NB4 (cell line): ENCODE measurements at regions not wholly inside any gene's neighbourhood (a gene's known extent, or its start where the extent isn't known, plus 50 kb on each side); places are given as distances from the start of the nearest gene placed in this dataset.

Experiments
- DNase-seq: peaks from one replicate; pipeline ENCODE4 v3.0.0; 2010; ENCODE audit warnings: low read depth
- H3K4me3 ChIP-seq: one replicate; pipeline ENCODE4 v1.5.1; 2011; ENCODE audit warnings: mild to moderate bottlenecking, low read depth, low read length, moderate library complexity
- MYC ChIP-seq: IDR thresholded peaks from 2 replicates; pipeline ENCODE4 v1.6.1; 2011; ENCODE audit warnings: low read depth, low read length
- POLR2A ChIP-seq: IDR thresholded peaks from 2 replicates; pipeline ENCODE4 v1.6.1; 2011; ENCODE audit warnings: mild to moderate bottlenecking; ENCODE audit not compliant: insufficient read length; ENCODE audit errors: extremely low read depth
- TF ChIP-seq, protein P1 (sequence below): IDR thresholded peaks from one replicate; pipeline ENCODE4 v1.5.1; 2012; ENCODE audit warnings: low read depth, low read length
- TF ChIP-seq, protein P2 (sequence below): IDR thresholded peaks from 2 replicates; pipeline ENCODE4 v1.6.1; 2011; ENCODE audit warnings: low read depth, low read length

DNA sequence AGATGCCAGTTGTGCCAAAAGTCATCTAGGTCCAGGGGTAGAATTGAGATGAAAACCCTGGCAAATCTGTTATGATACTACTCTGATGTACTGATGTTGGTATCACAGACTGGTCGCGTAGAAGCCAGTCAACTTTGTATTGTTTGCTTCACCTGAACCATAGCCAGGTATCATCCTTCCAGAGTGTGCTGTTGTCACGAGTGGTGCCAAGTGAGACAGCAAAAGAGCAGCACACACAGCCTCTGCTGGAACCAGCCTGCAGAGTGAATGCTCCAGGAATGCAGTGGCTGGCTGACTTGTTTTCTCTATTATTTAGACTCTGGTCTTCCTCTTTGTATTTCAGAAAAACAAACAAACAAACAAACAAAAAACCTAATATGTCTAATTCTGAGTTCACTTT lies 209.5 kb upstream of the HEY2 start:
- no peak overlapping the region for H3K4me3 ChIP-seq
- no peak for DNase-seq
- TF ChIP-seq, protein P1, sequence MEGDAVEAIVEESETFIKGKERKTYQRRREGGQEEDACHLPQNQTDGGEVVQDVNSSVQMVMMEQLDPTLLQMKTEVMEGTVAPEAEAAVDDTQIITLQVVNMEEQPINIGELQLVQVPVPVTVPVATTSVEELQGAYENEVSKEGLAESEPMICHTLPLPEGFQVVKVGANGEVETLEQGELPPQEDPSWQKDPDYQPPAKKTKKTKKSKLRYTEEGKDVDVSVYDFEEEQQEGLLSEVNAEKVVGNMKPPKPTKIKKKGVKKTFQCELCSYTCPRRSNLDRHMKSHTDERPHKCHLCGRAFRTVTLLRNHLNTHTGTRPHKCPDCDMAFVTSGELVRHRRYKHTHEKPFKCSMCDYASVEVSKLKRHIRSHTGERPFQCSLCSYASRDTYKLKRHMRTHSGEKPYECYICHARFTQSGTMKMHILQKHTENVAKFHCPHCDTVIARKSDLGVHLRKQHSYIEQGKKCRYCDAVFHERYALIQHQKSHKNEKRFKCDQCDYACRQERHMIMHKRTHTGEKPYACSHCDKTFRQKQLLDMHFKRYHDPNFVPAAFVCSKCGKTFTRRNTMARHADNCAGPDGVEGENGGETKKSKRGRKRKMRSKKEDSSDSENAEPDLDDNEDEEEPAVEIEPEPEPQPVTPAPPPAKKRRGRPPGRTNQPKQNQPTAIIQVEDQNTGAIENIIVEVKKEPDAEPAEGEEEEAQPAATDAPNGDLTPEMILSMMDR, result no peak
- TF ChIP-seq MYC, result no peak
- TF ChIP-seq POLR2A, result no peak
- TF ChIP-seq, protein P2, sequence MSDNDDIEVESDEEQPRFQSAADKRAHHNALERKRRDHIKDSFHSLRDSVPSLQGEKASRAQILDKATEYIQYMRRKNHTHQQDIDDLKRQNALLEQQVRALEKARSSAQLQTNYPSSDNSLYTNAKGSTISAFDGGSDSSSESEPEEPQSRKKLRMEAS, result no peak

DNA sequence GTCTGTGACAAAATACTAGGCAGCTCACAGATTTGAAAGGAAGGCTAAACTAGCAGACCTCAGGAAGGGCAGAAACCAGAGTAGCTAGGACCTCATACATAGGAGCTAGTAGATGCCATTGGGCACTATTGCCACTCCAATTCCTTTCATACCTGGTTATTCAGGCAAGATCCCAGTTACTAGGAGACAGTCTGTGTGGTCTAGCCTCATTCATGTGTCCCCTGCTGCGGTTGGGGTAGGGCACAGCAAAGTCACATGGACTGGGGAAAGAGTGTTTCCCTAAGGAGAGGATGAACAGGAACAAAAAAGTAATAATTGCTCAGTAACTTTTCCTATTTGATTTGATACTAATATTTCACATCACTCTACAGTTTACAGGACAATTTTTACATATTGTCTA lies 204.6 kb upstream of the HEY2 start:
- TF ChIP-seq POLR2A (no peak), MYC (no peak)
- H3K4me3 ChIP-seq, result no peak overlapping the region
- DNase-seq, result no peak

DNA sequence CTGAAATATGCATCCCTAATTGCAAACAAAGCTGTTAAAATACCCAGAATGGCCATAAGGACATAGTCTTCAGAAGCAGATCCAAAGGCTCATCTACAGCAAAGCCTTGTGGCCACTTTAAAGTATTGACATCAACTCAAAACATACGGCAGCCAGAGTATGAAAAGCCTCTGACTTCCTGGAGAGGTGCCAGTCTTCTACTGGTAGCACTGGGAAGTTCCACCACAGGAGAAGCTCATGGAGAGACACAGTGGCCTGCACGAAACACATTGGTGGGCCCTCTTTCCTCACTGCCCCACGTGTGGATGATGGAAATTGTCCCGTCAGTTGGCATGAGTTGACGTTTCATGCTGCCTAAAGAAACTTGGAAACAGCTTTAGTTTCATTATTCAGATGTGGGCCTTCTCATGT lies 202.6 kb upstream of the HEY2 start:
- TF ChIP-seq, protein P2, result no peak
- TF ChIP-seq, protein P1, result no peak
- TF ChIP-seq POLR2A (no peak), MYC (no peak)
- DNase-seq, result peak; percentile 15

DNA sequence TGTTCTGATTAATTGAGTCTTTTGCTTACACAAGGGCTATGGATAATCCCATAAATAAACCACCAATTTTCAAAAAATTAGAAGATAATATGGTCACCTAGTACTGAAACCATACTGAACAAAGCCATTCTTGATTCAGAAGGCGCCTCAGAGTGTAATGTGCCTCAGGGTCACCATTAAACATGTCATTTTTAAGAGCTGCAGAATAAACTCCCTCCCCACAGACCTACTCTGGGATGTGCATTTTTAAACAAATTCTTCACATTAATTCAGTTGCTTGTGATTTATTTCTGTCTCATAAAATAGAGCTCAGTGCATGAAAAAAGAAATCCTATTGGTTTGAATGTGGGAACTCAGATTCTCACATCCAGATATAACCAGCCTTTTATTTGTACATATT lies 202.1 kb upstream of the HEY2 start:
- DNase-seq, result no peak
- TF ChIP-seq, protein P1, result no peak
- no peak for TF ChIP-seq POLR2A
- no peak for TF ChIP-seq MYC
- TF ChIP-seq, protein P2, result no peak
- no peak overlapping the region for H3K4me3 ChIP-seq

More for the DNA sequence above, 202.6 kb upstream of the HEY2 start:
- no peak overlapping the region for H3K4me3 ChIP-seq

DNA sequence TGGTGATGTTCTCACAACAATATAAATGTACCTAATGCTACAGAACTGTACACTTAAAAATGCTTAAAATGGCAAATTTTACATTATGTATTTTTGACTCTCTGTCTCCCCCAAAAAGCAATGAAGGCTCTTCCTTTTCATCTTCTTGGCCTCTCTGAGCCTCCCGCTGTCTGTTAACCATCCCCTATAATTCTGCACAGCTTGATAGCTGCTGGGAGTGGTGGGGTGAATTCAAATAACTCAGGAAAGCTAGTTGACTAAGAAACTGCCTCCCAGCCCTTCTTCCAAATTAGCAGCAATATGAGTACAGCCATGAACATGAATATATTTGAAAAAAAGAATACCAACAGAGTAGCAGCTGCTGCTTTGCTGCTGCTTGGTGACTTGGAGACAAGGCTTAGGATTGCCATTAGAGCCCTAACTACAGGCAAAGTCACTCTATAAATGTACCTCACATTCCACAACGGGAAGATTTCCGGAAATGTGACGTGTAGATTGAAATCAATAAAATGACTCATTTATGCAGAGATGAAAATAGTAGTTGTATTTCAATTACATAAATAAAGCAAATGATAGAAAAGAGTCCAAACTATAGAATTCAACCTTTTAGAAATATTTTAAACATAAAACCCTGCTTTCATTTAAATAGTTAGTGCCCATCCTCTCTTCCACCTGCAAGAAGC lies 200.1 kb upstream of the HEY2 start:
- TF ChIP-seq, protein P1, result no peak
- no peak for TF ChIP-seq POLR2A
- TF ChIP-seq, protein P2, result no peak
- no peak for TF ChIP-seq MYC
- H3K4me3 ChIP-seq, result no peak overlapping the region
- DNase-seq, result no peak

DNA sequence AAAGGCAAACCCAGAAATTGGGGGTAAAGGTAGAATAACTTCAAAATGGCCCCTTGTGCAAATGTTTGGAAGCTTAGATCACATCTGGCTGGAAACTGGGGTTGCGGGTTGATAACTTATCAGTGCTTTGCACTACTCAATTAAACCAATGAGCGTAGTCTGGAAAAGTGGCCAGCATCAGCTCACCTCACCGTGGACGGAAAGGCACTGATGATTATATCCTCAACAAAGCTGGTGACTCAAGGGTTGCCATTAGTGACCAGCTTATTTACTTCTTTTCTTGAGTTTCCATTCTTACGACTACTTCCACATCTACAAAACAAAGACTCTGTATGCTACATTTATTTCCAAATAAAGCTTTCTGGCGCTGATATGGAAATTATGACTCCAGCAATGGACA lies 198.5 kb upstream of the HEY2 start:
- DNase-seq, result no peak
- TF ChIP-seq, protein P2, result no peak
- TF ChIP-seq POLR2A (no peak), MYC (no peak)
- TF ChIP-seq, protein P1, result no peak
- H3K4me3 ChIP-seq, result no peak overlapping the region
